HCT116 (cell line): ENCODE measurements at regions not wholly inside any gene's neighbourhood (a gene's known extent, or its start where the extent isn't known, plus 50 kb on each side); places are given as distances from the start of the nearest gene placed in this dataset.

ENCODE experiments used
- ATF3 ChIP-seq: IDR thresholded peaks from 2 replicates; pipeline ENCODE4 v1.6.1; 2012
- EGR1 ChIP-seq: IDR thresholded peaks from 2 replicates; pipeline ENCODE4 v1.6.1; 2012; ENCODE audit warnings: low read depth
- POLR2A ChIP-seq: IDR thresholded peaks from 2 replicates; pipeline ENCODE4 v1.7.0; 2011; ENCODE audit warnings: borderline replicate concordance; ENCODE audit not compliant: insufficient read depth, insufficient read length; ENCODE audit errors: extremely low read depth
- RAD21 ChIP-seq: IDR thresholded peaks from 2 replicates; pipeline ENCODE4 v1.6.1; 2012; ENCODE audit warnings: low read depth, mild to moderate bottlenecking
- SP1 ChIP-seq: IDR thresholded peaks from 2 replicates; pipeline ENCODE4 v1.6.1; 2012; ENCODE audit warnings: low read depth
- TF ChIP-seq, protein P1 (sequence below), 3 experiments: fragments of 200-600 bp in 1 of 3; sonication (generic) in 1 of 3; IDR thresholded peaks in 2 of 3; conservative IDR thresholded peaks in 1 of 3; 2 replicates each; pipeline ENCODE4 v1.5.1; 2012 to 2017; ENCODE audit warnings: low read depth in 2 of 3, low read length in 2 of 3, antibody characterized with exemption in 1 of 3, borderline replicate concordance in 1 of 3, control low read depth in 1 of 3, mild to moderate bottlenecking in 1 of 3, mixed read lengths in 1 of 3, mixed run types in 1 of 3, moderate library complexity in 1 of 3; ENCODE audit not compliant: insufficient read depth in 1 of 3

GRCh38 chr1:119569095-119569494, 62.1 kb downstream of the HSD3B1 start:
- TF ChIP-seq, protein P1, sequence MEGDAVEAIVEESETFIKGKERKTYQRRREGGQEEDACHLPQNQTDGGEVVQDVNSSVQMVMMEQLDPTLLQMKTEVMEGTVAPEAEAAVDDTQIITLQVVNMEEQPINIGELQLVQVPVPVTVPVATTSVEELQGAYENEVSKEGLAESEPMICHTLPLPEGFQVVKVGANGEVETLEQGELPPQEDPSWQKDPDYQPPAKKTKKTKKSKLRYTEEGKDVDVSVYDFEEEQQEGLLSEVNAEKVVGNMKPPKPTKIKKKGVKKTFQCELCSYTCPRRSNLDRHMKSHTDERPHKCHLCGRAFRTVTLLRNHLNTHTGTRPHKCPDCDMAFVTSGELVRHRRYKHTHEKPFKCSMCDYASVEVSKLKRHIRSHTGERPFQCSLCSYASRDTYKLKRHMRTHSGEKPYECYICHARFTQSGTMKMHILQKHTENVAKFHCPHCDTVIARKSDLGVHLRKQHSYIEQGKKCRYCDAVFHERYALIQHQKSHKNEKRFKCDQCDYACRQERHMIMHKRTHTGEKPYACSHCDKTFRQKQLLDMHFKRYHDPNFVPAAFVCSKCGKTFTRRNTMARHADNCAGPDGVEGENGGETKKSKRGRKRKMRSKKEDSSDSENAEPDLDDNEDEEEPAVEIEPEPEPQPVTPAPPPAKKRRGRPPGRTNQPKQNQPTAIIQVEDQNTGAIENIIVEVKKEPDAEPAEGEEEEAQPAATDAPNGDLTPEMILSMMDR (IDR thresholded peaks at IDR 0.05 in 2 of 3, conservative IDR thresholded peaks at IDR 0.05 in 1 of 3; ENCODE audit: borderline replicate concordance in 1 of 3, insufficient read depth in 1 of 3, low read depth in 2 of 3, low read length in 2 of 3) = no peak
- TF ChIP-seq POLR2A (no peak), EGR1 (no peak), SP1 (no peak), RAD21 (no peak), ATF3 (no peak)
